H4 (cell line): ENCODE measurements at regions not wholly inside any gene's neighbourhood (a gene's known extent, or its start where the extent isn't known, plus 50 kb on each side); places are given as distances from the start of the nearest gene placed in this dataset.
"Not testable (repeated sequence)": the region's sequence is repeated elsewhere in the genome, so short reads cannot be mapped to it uniquely, and the experiment has no call there.

Experiments used
- DNase-seq: peaks from one replicate; pipeline ENCODE4 v3.0.0-alpha.2; 2015; ENCODE audit warnings: low spot score

- no peak for DNase-seq
Measured at GRCh38 chrX:95218976-95219375, 1465.7 kb upstream of the DIAPH2 start.

- no peak for DNase-seq
Measured at GRCh38 chrX:95248386-95248785, 1436.3 kb upstream of the DIAPH2 start.

GRCh38 chrX:95290455-95290854 is 1394.2 kb upstream of the DIAPH2 start:
- peak; percentile 65 for DNase-seq

- no peak for DNase-seq
Measured at GRCh38 chrX:95291561-95291960, 1393.1 kb upstream of the DIAPH2 start.

GRCh38 chrX:95318882-95319281 is 1365.8 kb upstream of the DIAPH2 start:
- peak; percentile 26 for DNase-seq

GRCh38 chrX:95325185-95325584 is 1359.5 kb upstream of the DIAPH2 start:
- DNase-seq = no peak

GRCh38 chrX:95330292-95330691 is 1354.3 kb upstream of the DIAPH2 start:
- no peak for DNase-seq

- DNase-seq = no peak
Measured at GRCh38 chrX:95332530-95332929, 1352.1 kb upstream of the DIAPH2 start.

GRCh38 chrX:95346856-95347255 is 1337.8 kb upstream of the DIAPH2 start:
- peak; percentile 6 for DNase-seq

GRCh38 chrX:95350774-95351488 is 1333.7 kb upstream of the DIAPH2 start:
- no peak for DNase-seq

GRCh38 chrX:95367286-95367685 is 1317.4 kb upstream of the DIAPH2 start:
- no peak for DNase-seq

- DNase-seq = peak; percentile 43
Measured at GRCh38 chrX:95382799-95383198, 1301.8 kb upstream of the DIAPH2 start.

- DNase-seq = no peak
Measured at GRCh38 chrX:95383778-95384177, 1300.9 kb upstream of the DIAPH2 start.

GRCh38 chrX:95427389-95427788 is 1257.3 kb upstream of the DIAPH2 start:
- peak; percentile 60 for DNase-seq

- DNase-seq = no peak
Measured at GRCh38 chrX:95435198-95435597, 1249.4 kb upstream of the DIAPH2 start.

- DNase-seq = no peak
Measured at GRCh38 chrX:95441836-95442235, 1242.8 kb upstream of the DIAPH2 start.

GRCh38 chrX:95484781-95485180 is 1199.9 kb upstream of the DIAPH2 start:
- DNase-seq = no peak

- peak; percentile 6 for DNase-seq
Measured at GRCh38 chrX:95505721-95506120, 1178.9 kb upstream of the DIAPH2 start.

- no peak for DNase-seq
Measured at GRCh38 chrX:95509474-95509873, 1175.2 kb upstream of the DIAPH2 start.

- not testable (repeated sequence) for DNase-seq
Measured at GRCh38 chrX:95524018-95524417, 1160.6 kb upstream of the DIAPH2 start.

GRCh38 chrX:95536111-95536510 is 1148.5 kb upstream of the DIAPH2 start:
- no peak for DNase-seq

GRCh38 chrX:95536661-95537060 is 1148.0 kb upstream of the DIAPH2 start:
- DNase-seq = no peak

- peak; percentile 8 for DNase-seq
Measured at GRCh38 chrX:95539041-95539440, 1145.6 kb upstream of the DIAPH2 start.

- not testable (repeated sequence) for DNase-seq
Measured at GRCh38 chrX:95549552-95549951, 1135.1 kb upstream of the DIAPH2 start.
